HG02870 (cell line): ENCODE measurements at regions not wholly inside any gene's neighbourhood (a gene's known extent, or its start where the extent isn't known, plus 50 kb on each side); places are given as distances from the start of the nearest gene placed in this dataset.
"Not testable (repeated sequence)": the region's sequence is repeated elsewhere in the genome, so short reads cannot be mapped to it uniquely, and the experiment has no call there.

Experiments
- ATAC-seq: cut with Tn5 transposase; IDR thresholded peaks from one replicate; pipeline ENCODE4 v1.9.1; 2021; ENCODE audit warnings: mild to moderate bottlenecking, moderate library complexity; ENCODE audit not compliant: unreplicated experiment

GRCh38 chr3:193922034-193922774 lies 213.7 kb upstream of the HES1 start:
- no peak for ATAC-seq

- not testable (repeated sequence) for ATAC-seq
Observed at GRCh38 chr3:193923958-193924357, 212.0 kb upstream of the HES1 start.

- ATAC-seq = not testable (repeated sequence)
Observed at GRCh38 chr3:193926071-193926470, 209.9 kb upstream of the HES1 start.

GRCh38 chr3:193927413-193928206 lies 208.3 kb upstream of the HES1 start:
- not testable (repeated sequence) for ATAC-seq

- no peak for ATAC-seq
Observed at GRCh38 chr3:193928354-193929209, 207.4 kb upstream of the HES1 start.

- no peak for ATAC-seq
Observed at GRCh38 chr3:193929373-193929772, 206.6 kb upstream of the HES1 start.

- ATAC-seq = no peak
Observed at GRCh38 chr3:193929921-193930646, 205.9 kb upstream of the HES1 start.

- ATAC-seq = no peak
Observed at GRCh38 chr3:193932136-193932535, 203.8 kb upstream of the HES1 start.

GRCh38 chr3:193932576-193932975 lies 203.4 kb upstream of the HES1 start:
- no peak for ATAC-seq

GRCh38 chr3:193933451-193933850 lies 202.5 kb upstream of the HES1 start:
- ATAC-seq = no peak

- no peak for ATAC-seq
Observed at GRCh38 chr3:193935916-193936315, 200.0 kb upstream of the HES1 start.

GRCh38 chr3:193938613-193939012 lies 197.3 kb upstream of the HES1 start:
- no peak for ATAC-seq

GRCh38 chr3:193939527-193939926 lies 196.4 kb upstream of the HES1 start:
- no peak for ATAC-seq

GRCh38 chr3:193940526-193940925 lies 195.4 kb upstream of the HES1 start:
- ATAC-seq = no peak

GRCh38 chr3:193941486-193941885 lies 194.5 kb upstream of the HES1 start:
- no peak for ATAC-seq

GRCh38 chr3:193942516-193943055 lies 193.4 kb upstream of the HES1 start:
- ATAC-seq = no peak

GRCh38 chr3:193943200-193943599 lies 192.7 kb upstream of the HES1 start:
- ATAC-seq = no peak

- no peak for ATAC-seq
Observed at GRCh38 chr3:193943851-193944517, 192.0 kb upstream of the HES1 start.

- ATAC-seq = no peak
Observed at GRCh38 chr3:193944518-193944884, 191.4 kb upstream of the HES1 start.

GRCh38 chr3:193945143-193945542 lies 190.8 kb upstream of the HES1 start:
- ATAC-seq = no peak
